ENCODE measurements at regions not wholly inside any gene's neighbourhood (a gene's known extent, or its start where the extent isn't known, plus 50 kb on each side); places are given as distances from the start of the nearest gene placed in this dataset.

GRCh38 chr9:28207657-28208056 lies 634.4 kb upstream of the C9orf72 start:
- Histone ChIP-seq H3K4me2 (ENCODE audit: low read depth, low read length) (no peak overlapping the region), H3K36me3 (ENCODE audit: control insufficient read depth, insufficient read depth, low read length) (no peaks in the 10 kb centered on the region), H3K4me3 (ENCODE audit: insufficient read depth, low read depth, low read length) (no peak overlapping the region), H3K9me1 (ENCODE audit: insufficient read depth, low read length) (no peaks in the 10 kb centered on the region), H3K56ac (ENCODE audit: extremely low read depth, insufficient read depth, low read length) (no peak overlapping the region), H2BK20ac (ENCODE audit: low read depth, low read length) (no peak overlapping the region), H3K27me3 (ENCODE audit: control insufficient read depth, insufficient read depth, low read length) (no peaks in the 10 kb centered on the region), H3K27ac (ENCODE audit: insufficient read depth, low read length) (no peak overlapping the region), H3K79me1 (ENCODE audit: low read depth in 1 of 2, low read length in 2 of 2) (no peaks in the 10 kb centered on the region), H2BK5ac (ENCODE audit: low read depth, low read length, poor library complexity, severe bottlenecking) (no peak overlapping the region), H3K23ac (ENCODE audit: low read depth, low read length) (no peak overlapping the region), H2AK5ac (ENCODE audit: low read depth, low read length) (no peak overlapping the region), H3K9ac (ENCODE audit: low read depth, low read length) (no peak overlapping the region), H3K18ac (ENCODE audit: low read depth, low read length) (no peak overlapping the region), H2BK120ac (ENCODE audit: low read depth, low read length) (no peak overlapping the region), H3K4me1 (ENCODE audit: control insufficient read depth, insufficient read depth, low read length) (no peaks in the 10 kb centered on the region), H3K14ac (replicated peaks; ENCODE audit: low read depth, low read length) (no peak overlapping the region), H2AFZ (replicated peaks; ENCODE audit: low read length, poor library complexity) (no peak overlapping the region), H4K5ac (ENCODE audit: low read depth, low read length) (no peak overlapping the region), H3K4ac (ENCODE audit: low read depth, low read length) (no peak overlapping the region), H2BK15ac (ENCODE audit: low read depth, low read length) (no peak overlapping the region), H2AK9ac (replicated peaks; ENCODE audit: low read depth, low read length, poor library complexity) (no peak overlapping the region), H3K9me3 (ENCODE audit: control insufficient read depth, insufficient read depth, low read length) (no peaks in the 10 kb centered on the region), H4K91ac (ENCODE audit: insufficient read depth, low read depth, low read length) (no peak overlapping the region), H4K20me1 (ENCODE audit: insufficient read depth, low read length) (no peaks in the 10 kb centered on the region), H4K8ac (ENCODE audit: low read depth in 2 of 2, low read length in 2 of 2) (no peak overlapping the region)
- ChIA-PET POLR2A (ENCODE audit: unreplicated experiment) (no interaction called here), CTCF (no interaction called here)
- TF ChIP-seq CHD1 (IDR thresholded peaks at IDR 0.05; ENCODE audit: low read depth, low read length), result no peak
- no peak for TF ChIP-seq USF2 (IDR thresholded peaks at IDR 0.05; ENCODE audit: low read depth, low read length)
- no CpG with 5 or more reads among the region's 1 CpG for WGBS, 2 experiments (ENCODE audit: extremely low coverage in 2 of 2, insufficient read length in 1 of 2)
- intact Hi-C loops (cut with micrococcal nuclease) (no loop called here), in situ Hi-C loops (cut with MboI; ENCODE audit: low sequenced_read_pairs) (no loop called here), dilution Hi-C loops (cut with HindIII; ENCODE audit: low sequenced_read_pairs, unreplicated experiment) (no loop called here)
- ATAC-seq (ENCODE audit: low read depth) (no peak), DNase-seq (no peak)
- BruUV-seq (replicated peaks), result no TSS peak
